Kidney capillary endothelial cell (primary cell): ENCODE measurements at regions not wholly inside any gene's neighbourhood (a gene's known extent, or its start where the extent isn't known, plus 50 kb on each side); places are given as distances from the start of the nearest gene placed in this dataset.
"Not testable (repeated sequence)": the region's sequence is repeated elsewhere in the genome, so short reads cannot be mapped to it uniquely, and the experiment has no call there.

ENCODE experiments used
- DNase-seq: peaks from one replicate; pipeline ENCODE4 v3.0.0-alpha.2; 2018; ENCODE audit warnings: low spot score

- DNase-seq, result no peak
Observed at GRCh38 chr7:106583706-106584690, 77.0 kb downstream of the CCDC71L start.

- no peak for DNase-seq
Observed at GRCh38 chr7:106583100-106583499, 77.9 kb downstream of the CCDC71L start.

GRCh38 chr7:106582365-106582764 is 78.6 kb downstream of the CCDC71L start:
- no peak for DNase-seq

- not testable (repeated sequence) for DNase-seq
Observed at GRCh38 chr7:106579086-106579485, 81.9 kb downstream of the CCDC71L start.

GRCh38 chr7:106575138-106575823 is 85.7 kb downstream of the CCDC71L start:
- DNase-seq, result no peak

- no peak for DNase-seq
Observed at GRCh38 chr7:106573738-106574137, 87.2 kb downstream of the CCDC71L start.

- no peak for DNase-seq
Observed at GRCh38 chr7:106573125-106573663, 87.8 kb downstream of the CCDC71L start.

GRCh38 chr7:106572394-106573124 is 88.4 kb downstream of the CCDC71L start:
- no peak for DNase-seq

GRCh38 chr7:106571563-106571962 is 89.4 kb downstream of the CCDC71L start:
- no peak for DNase-seq

- no peak for DNase-seq
Observed at GRCh38 chr7:106570948-106571418, 90.0 kb downstream of the CCDC71L start.

GRCh38 chr7:106570146-106570545 is 90.8 kb downstream of the CCDC71L start:
- DNase-seq, result no peak

GRCh38 chr7:106569500-106569929 is 91.4 kb downstream of the CCDC71L start:
- DNase-seq, result no peak

- DNase-seq, result no peak
Observed at GRCh38 chr7:106568680-106569499, 92.1 kb downstream of the CCDC71L start.

GRCh38 chr7:106568002-106568679 is 92.8 kb downstream of the CCDC71L start:
- no peak for DNase-seq

- not testable (repeated sequence) for DNase-seq
Observed at GRCh38 chr7:106567204-106568001, 93.6 kb downstream of the CCDC71L start.

GRCh38 chr7:106566672-106567071 is 94.3 kb downstream of the CCDC71L start:
- DNase-seq, result no peak

GRCh38 chr7:106566196-106566595 is 94.8 kb downstream of the CCDC71L start:
- no peak for DNase-seq

- no peak for DNase-seq
Observed at GRCh38 chr7:106565428-106565827, 95.5 kb downstream of the CCDC71L start.

- no peak for DNase-seq
Observed at GRCh38 chr7:106563466-106564150, 97.3 kb downstream of the CCDC71L start.
